Pons (tissue), 1 donor: ENCODE measurements at regions not wholly inside any gene's neighbourhood (a gene's known extent, or its start where the extent isn't known, plus 50 kb on each side); places are given as distances from the start of the nearest gene placed in this dataset.

Source experiments
- DNase-seq: peaks from one replicate; pipeline ENCODE4 v3.0.0-alpha.2; 2016; ENCODE audit warnings: low spot score

DNA sequence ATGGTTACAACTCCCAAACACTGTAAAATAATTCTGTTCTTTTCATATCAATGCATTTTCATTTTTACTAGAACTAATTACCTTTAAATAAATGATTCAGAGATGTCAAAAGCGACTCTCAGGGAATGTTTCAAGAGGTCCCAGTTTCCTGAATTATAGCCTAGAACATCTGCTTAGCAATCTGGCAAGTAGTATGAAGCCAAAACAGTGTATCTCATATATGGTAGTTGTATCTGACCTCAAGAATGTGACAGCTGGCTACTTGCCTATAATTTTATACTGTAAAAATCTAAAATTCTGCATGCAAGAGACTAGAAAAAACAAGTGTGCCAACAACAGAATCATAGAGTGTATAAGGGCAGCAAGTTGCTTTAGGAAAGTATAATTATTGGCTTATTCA is 187.7 kb upstream of the POU5F2 start:
- DNase-seq, result no peak

DNA sequence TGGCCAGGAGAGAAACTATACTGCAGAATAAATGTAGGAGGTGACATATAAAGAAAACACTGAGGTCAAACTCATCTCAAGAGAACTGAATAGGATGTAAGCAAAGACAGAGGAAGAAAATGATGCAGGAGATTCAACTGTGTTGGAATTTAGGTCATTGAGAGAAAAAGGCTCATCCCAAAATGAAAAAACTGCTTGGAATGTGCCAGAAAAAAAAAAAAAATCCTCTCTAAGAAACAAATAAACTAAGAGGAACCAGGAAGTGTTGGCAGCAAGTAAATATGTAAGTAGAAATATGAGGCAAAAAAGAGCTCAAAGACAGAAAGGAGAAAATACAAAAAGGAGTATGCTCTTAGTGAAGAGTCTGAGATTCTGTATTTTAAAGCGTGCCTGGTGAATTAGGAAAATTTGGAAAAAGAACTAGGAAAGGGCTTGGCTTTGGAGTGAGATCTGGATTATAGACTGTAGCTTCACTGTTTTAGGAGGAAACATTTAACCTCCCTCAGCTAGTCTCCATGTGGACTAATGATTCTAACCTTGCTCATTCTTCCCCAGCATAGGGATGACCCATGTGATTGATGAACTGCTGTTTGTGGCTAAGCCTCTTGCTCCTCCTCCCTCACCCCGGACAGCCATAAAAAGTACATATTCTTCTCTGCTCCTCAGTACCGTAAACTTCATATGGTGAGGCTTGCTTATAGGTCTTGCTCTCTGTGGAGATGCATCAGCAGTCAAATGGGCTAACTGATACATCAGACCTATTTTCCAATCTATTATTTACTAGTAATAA is 185.6 kb upstream of the POU5F2 start:
- no peak for DNase-seq

DNA sequence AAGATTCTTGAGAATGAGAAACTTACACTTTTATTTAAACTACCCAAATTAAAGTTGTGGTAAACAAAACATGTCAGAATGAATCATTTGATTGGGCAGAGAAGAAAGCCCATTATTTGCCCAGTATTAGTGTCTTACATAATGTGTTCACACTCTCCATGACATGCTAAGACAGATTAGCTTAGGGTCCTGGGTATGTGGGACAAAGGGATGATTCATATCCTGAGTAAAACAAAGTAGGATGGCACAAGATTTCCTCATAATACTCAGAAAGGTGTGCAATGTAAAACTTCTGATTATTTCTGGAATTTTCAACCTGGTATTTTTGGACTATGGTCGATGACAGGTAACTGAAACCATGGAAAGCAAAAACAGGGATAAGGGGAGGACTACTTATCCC is 183.9 kb upstream of the POU5F2 start:
- no peak for DNase-seq

DNA sequence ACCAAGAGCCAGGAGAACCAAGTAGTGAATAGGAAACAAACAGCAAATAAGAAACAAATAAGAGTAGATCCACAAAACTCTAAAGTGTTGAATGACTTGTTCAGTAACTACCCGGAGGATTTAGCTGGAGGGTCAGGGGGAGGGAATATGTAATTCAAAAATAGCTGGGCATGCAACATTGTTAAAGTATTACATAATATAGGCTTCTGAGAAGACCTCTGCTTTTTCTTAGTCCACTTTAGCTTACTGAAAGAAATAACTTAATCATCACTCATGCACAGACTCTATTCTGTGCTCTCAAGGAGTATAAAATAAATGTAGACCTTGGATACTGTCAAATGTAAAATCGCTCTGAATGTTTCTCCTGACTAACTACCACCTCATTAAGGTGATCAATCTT is 183.2 kb upstream of the POU5F2 start:
- no peak for DNase-seq

DNA sequence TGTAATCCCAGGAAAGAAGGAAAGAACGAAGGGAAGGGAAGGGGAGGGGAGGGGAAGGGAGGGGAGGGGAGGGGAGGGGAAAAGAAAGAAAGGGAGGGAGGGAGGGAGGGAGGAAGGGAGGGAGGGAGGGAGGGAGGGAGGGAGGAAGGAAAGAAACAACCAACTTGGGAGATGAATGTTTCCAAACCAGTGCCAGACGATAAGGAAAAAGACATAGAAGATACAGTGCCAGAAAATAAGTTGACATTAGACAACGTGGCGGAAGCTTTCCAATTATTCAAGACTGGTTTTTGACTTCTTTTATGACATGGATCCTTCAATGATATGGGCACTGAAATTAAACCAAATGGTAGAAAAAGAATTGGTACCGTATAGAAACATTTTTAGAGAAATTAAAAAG is 181.2 kb upstream of the POU5F2 start:
- DNase-seq, result no peak

DNA sequence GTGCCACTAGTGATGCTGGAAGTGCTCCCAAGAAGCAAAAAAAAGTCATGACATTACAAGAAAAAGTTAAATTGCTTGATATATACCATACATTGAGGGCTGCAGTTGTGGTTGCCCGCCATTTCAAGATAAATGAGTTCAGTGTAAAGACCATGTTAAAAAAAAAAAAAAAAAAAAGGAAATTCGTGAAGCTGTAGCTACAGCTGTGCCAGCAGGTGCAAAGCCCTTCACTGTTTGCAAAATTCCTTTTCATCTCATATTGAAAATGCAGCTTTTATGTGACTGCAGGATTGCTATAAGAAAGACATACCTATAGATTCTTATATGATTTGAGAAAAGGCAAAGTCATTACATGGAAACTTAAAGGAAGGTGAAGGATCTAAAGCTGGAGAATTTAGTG is 179.6 kb upstream of the POU5F2 start:
- DNase-seq, result no peak

DNA sequence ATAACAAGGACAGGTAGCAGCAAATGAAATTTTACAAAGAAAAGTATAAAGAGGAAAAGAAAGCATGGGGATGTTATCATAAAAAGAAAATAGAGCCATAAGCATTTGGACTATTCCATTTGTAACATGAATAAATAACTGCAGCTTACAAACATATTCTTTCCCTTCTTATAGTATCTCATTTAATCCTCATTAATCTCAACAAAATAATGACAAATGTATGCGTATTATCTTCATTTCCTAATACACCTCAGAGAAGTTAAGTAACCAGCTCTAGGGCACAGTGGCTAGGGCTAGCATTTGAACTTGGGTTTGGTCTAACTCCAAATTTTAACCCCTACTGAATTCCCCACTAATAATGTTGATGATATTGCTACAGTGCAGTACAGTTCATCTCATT is 175.5 kb upstream of the POU5F2 start:
- no peak for DNase-seq

DNA sequence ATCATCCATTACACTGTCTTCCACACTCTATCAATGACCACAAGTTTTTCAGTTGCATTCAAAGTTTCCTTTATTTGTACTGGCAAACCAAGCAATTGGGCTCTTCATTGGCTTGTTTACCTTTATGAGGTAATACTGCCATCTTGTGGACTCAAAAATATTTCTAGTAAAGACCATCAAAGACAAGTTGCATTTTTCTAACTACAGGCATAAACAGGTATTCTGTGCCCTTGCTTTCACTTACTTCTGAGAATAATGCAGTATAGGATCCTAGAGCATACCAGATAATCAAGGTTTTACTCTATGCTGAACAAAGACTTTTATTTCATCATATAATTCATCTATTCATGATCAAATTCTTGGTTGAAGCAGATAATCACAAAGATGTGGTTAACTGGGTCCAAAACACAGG is 173.7 kb upstream of the POU5F2 start:
- peak; percentile 65 for DNase-seq

DNA sequence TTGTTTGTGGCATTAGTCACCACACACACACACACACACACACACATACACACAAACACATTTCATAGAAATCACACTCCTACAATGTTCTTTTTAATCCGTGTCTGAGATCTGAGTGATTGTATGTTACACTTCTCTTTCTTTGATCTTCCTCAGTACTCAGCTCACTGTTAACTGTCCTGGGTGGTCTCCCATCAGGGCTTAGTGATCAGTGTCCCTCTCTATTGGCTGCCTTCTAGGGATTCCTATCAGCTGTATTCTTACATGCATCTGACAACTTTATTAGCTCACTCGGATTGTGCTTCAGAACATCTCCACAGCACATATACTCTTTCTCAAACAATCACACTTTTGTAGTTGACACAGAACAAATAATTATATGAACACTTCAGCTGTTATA is 170.2 kb upstream of the POU5F2 start:
- peak; percentile 54 for DNase-seq

DNA sequence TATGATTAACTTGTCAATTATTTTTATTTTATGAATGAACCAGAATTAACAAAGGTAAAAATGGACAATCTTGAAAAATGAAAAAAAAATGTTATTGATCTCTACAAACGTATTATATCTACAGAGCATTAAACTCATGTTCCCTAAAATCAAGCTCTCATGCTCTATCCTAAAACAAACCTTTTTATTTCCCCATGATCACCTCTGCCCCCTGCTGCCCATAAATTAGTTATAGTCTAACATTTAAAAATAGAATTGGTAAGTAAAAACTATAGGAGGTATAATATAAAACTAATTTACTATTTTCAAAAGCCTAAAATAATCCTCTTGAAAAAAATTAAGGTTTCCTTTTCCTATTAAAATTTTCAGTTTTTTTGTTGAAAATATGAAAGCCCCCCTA is 168.0 kb upstream of the POU5F2 start:
- no peak for DNase-seq

DNA sequence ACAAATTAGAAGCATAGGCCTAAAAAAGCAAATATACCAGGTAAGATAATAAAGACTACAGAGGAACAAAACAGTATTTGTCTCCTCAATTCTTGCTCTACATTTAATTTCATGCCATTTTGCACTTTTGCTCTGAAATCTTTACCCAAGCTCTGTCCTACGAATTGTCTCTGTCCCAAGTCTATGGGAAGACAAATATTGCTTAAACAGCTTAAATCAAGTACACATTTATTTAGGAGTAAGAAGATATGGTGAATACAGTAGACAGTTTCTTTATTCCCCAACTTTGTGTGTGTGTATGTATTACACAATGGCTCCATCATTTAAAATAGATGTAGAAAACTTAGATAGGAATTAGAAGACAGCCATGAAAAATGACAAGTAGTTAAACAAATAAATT is 163.5 kb upstream of the POU5F2 start:
- no peak for DNase-seq

DNA sequence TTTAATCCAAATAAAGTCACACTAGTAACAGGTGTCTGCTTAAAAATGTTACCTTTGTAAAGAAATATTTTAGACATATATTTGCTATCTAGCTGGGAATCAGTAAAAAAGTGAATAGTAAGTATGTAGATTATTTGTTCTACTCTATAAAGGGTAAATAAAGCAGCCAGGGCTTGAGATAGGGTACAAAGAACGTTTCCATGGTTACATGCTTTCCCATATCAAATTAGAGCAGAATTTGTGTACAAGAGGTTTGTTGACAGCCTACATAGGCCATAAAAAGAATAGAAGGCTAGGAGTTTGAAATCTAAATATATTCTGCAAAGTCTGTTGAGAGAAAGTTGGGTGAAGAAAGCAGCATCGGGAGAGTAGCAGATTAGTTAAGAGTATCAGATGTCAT is 160.9 kb upstream of the POU5F2 start:
- DNase-seq, result no peak

DNA sequence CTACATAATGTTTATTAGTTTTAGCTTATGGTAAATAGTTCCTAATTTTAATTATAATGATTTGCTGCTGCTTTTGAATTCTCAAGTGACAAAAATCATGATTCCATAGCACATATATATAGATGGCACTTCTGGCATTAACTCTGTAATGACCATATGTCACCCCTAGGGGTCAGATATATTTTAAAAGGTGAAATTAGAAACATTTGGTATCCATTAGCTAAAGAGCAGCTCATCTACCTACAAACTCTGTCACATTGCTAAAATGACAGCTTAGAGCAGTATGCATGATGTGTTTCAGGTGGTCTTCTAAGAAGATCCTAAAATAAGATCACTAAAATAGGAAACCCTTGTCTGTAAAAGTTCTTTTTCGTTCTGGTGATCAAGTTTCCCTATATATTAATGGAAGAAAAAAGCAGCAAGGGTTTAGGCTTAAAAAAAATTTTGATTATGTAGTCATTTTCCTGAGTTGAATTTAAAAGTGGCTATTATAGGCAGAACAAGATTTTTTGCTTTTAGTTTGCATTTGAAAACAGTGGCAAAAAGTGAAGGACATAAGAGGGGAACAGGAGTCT is 157.7 kb upstream of the POU5F2 start:
- DNase-seq, result no peak

DNA sequence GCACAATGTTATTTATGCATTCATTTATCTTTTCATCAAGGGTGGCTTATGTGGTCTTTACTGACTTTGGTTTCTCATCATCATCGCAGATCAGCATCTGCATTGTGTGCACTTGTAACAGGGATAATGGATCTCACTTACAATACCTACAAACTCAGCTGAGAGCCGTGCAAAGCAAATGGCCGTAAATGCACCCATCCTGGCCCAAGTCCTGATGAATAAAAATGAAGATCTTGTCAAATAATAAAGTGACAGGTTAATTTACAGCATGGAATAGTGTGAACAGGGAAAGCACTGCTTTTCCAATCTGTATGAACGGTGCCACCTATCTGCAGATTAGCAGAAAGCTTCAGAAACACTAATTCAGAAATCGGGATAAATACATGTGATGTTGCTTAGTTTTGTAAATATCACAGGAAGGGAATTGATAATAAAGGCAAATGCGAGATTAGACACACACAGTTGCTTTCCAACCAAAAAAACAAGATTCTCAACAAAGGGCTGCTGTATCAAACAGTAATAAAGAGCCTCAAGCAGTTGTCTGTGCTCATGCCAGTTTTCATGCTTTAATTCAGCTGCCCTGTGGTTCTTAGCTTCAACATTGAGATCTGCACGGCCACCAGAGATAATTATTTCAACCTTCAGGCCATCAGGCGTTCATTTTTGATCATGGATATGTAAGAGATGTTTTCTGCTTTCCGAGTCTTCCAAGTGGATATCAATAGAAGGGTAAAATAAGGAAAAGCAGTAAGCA is 153.4 kb upstream of the POU5F2 start:
- peak; percentile 63 for DNase-seq

DNA sequence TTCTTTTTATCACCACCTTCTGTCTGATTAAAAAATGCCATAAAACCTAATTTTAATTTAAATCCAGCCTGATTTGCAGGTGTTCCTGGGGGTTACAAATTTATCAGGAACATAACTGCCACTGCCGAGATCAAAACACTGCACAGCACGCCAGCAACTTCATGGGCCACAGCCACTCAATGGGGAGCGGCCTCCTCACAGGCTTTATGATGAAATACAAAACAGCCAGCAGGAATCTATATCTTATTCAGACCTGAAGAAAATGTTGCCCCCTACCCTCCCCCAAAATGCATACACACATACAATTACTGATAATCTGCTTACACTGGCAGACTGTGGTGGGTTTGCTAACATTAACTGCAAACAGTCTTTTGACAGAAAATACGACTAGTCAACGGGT is 151.7 kb upstream of the POU5F2 start:
- DNase-seq, result no peak

DNA sequence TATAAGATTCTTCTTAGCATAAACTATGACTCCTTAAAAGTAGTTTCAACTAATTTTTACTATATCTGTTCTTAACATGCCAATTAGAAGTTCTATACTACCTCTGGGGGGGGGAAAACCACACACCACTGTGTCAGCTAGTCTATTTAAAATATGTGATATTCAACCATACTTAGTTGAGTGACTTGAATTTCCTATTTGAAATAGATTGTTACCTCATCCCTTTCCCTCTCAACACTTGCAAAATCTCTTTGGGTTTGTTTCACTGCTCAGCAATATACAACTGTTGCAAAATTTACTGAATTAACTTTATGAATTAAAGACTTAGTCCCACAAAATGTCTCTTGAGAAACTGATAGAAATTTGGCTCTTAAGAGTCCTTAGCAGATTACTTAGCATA is 151.1 kb upstream of the POU5F2 start:
- no peak for DNase-seq

DNA sequence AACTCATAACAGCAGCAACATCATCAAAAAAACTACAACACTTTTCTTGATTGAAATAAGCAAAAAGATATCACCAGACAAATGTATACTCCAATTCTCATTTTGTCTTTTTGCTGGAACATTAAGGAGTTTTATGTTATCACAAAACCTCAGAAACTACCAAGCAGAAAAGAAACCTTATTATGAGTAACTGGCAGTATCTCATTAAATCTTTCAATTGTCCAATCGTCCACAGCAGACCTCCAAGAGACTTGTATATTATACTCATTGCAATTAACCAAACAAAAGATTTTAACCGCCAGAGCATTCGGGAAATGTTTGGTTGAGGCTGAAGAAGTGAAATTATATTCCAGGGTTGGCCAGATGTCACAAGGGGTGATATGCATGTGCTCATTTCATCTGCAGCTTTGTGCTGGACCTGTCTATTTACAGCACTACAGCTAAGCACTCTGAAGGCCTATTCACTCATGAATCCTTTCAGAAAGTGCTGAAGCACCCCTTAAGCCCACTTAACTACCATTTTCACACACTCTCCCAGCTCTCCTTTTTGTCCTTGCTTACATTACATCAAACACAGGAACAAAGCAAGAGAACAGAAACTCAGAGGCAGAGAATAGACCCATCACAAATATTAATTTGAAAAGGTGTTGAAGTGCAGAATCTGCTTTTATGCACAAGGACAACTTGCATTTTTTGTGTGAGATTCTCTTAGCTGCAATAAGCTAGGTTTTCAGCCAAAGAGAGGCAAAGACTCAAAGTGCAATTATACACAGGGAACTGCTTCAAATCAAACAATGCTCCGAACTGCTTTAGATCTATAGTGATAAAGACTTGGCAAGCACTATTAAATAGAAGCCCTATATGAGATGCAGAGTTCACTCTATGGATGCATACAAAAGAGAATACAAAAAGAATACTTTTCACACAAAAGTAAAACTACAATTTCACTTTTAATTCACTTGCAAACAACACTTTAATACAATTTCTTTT is 150.4 kb upstream of the POU5F2 start:
- no peak for DNase-seq

DNA sequence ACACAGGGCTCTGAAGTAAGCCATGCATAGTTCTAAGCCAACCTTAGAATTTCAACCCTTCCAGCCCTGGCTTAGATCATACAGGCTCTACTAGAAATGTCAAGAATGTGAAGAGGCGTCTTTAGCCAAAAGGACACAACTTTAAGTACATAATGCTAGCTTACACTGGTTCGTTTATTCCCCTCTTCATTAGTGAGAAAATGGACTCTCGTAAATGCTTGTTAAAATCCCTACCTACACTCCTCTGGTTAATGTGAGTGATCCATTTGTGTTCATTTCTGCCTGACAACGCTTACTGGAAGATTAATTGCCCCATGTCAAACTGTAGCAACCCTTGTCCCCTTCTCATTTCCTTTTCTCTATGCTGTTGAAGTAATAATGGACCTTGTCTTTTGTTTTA is 149.3 kb upstream of the POU5F2 start:
- no peak for DNase-seq

DNA sequence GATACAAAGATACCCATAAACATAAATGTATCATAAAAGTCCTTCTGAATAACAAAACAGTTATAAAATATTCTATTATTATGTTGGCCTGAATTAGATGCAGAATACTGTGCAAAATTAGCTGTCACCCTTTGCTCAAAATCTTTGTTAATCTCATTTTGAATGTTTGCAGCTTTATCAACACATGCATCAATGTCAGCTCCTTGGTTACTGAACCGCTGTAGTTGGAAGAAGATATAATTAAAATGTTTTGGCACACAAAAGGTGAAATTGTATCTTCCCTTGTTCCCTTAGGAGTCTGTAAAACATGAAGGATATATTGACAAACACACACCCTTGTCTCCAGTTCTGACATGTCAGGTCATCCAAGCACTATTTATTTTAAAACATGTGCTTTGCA is 146.3 kb upstream of the POU5F2 start:
- no peak for DNase-seq

DNA sequence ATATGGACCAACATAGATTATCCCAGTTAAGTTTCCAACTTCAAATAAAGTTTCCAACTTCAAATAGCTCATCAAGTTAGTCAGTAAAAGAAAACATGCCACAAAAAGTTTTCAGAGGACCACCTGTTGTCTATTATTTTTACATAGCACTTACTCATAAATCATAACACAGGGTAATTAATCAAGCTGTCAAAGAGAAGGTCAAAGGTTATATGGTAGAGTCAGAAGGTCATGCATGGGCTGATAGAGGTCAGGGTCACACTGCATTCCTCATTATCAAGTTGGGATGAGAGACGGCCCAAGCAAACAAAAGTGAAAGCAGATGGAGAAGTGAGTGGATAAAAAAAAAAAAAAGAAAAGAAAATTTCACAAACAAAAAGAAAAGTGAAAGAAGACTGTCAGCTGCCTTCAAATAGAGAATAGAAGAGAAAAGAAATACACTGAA is 145.5 kb upstream of the POU5F2 start:
- DNase-seq, result no peak

DNA sequence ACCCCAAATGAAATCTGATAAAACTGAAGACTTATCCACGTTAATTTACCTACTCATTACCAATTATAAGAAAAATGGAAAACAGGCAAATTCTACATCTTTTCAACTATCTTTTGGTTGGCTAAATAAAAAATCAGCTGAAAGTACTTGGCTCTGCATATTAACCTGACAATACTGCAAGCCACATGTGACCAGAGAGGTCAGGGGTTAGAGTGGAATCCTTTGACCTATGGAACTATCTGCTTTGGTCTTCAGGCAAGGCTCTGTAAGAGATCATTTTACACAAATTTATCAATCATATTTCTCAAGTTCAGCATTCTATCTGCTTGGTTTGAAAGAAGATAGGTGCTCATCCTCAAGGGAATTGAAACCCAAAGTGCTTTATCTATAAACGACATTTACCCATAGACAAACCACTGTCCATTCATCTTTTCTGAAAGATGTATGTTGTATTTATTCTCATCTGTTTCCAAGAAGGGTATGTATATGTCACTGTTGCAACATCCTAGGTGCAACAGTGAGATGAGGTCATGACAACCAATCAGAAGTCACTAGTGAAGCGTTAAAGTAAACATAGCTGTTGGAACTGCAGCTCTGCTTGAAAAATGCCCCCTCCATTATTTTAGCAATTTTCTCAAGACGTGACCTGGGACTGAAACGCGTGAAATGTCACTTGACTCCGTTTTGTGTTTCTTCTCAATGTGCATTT is 144.9 kb upstream of the POU5F2 start:
- no peak for DNase-seq
